ENCODE measurements at regions not wholly inside any gene's neighbourhood (a gene's known extent, or its start where the extent isn't known, plus 50 kb on each side); places are given as distances from the start of the nearest gene placed in this dataset.

DNA sequence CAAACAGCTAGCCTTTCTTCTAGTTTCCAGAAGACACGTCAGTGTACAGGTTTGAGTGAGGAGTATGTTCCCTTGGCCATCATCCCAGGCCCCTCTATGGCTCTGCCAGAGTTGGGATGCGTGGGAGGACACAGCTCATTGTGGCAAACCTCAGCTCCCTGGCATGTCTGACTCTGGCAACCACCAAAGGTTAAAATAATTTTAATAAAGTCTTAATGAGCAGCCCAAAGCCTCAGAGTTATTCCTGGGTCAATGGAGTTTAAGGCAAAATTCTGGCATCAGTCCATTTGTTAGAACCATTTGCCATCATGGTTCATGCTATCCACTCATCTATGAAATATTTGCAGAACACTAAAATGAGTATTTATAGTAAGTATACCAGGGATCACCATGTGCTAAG is 79.8 kb upstream of the PAPPA start:
- no peak for DNase-seq (ENCODE audit: extremely low spot score)
- POLR2A ChIA-PET: no interaction called here
- TF ChIP-seq L3MBTL2 (conservative IDR thresholded peaks at IDR 0.05) (no peak), LEF1 (IDR thresholded peaks at IDR 0.05; ENCODE audit: borderline replicate concordance) (no peak), ELF4 (IDR thresholded peaks at IDR 0.05) (no peak), ZNF384 (IDR thresholded peaks at IDR 0.05) (no peak), SUZ12 (IDR thresholded peaks at IDR 0.05) (no peak), FOXM1 (IDR thresholded peaks at IDR 0.05; ENCODE audit: borderline replicate concordance) (no peak), ARNT (IDR thresholded peaks at IDR 0.05) (no peak), NFRKB (IDR thresholded peaks at IDR 0.05) (no peak), TARDBP (IDR thresholded peaks at IDR 0.05) (no peak), FOXK2 (IDR thresholded peaks at IDR 0.05) (no peak), BHLHE40 (IDR thresholded peaks at IDR 0.05; ENCODE audit: borderline replicate concordance) (no peak), FOXA1 (IDR thresholded peaks at IDR 0.05) (no peak), HDGF (IDR thresholded peaks at IDR 0.05; ENCODE audit: borderline replicate concordance) (no peak), SP1 (IDR thresholded peaks at IDR 0.05) (no peak), CTBP1 (IDR thresholded peaks at IDR 0.05; ENCODE audit: borderline replicate concordance) (no peak)
- TF ChIP-seq, protein P1, sequence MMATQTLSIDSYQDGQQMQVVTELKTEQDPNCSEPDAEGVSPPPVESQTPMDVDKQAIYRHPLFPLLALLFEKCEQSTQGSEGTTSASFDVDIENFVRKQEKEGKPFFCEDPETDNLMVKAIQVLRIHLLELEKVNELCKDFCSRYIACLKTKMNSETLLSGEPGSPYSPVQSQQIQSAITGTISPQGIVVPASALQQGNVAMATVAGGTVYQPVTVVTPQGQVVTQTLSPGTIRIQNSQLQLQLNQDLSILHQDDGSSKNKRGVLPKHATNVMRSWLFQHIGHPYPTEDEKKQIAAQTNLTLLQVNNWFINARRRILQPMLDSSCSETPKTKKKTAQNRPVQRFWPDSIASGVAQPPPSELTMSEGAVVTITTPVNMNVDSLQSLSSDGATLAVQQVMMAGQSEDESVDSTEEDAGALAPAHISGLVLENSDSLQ (IDR thresholded peaks at IDR 0.05): no peak
- CTCF ChIA-PET: no interaction called here

DNA sequence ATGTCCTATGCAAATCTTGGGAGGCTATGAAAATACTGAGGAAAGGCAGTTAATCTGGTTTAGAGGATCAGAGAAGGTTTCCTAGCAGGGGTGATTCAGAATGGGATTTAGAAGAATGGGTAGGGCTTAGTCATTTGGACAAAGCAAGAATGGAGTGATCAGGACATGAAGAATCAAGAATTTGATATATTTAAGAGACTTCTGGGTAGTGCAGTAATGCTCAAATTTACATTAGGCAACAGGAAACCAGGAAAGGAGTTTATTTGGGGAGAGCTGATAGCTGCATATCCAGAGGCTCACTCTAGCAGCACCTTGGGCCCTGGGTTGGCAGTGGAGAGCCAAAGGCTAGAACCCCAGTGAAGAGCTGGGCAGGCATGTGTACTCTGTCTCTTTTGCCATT is 78.9 kb upstream of the PAPPA start:
- TF ChIP-seq NFRKB (IDR thresholded peaks at IDR 0.05) (no peak), FOXK2 (IDR thresholded peaks at IDR 0.05) (no peak), L3MBTL2 (conservative IDR thresholded peaks at IDR 0.05) (no peak), TARDBP (IDR thresholded peaks at IDR 0.05) (no peak), SP1 (IDR thresholded peaks at IDR 0.05) (no peak), ELF4 (IDR thresholded peaks at IDR 0.05) (no peak), BHLHE40 (IDR thresholded peaks at IDR 0.05; ENCODE audit: borderline replicate concordance) (no peak), LEF1 (IDR thresholded peaks at IDR 0.05; ENCODE audit: borderline replicate concordance) (no peak), CTBP1 (IDR thresholded peaks at IDR 0.05; ENCODE audit: borderline replicate concordance) (no peak)
- TF ChIP-seq, protein P1 (IDR thresholded peaks at IDR 0.05): no peak
- ChIA-PET POLR2A (no interaction called here), CTCF (no interaction called here)
- DNase-seq (ENCODE audit: extremely low spot score): no peak

DNA sequence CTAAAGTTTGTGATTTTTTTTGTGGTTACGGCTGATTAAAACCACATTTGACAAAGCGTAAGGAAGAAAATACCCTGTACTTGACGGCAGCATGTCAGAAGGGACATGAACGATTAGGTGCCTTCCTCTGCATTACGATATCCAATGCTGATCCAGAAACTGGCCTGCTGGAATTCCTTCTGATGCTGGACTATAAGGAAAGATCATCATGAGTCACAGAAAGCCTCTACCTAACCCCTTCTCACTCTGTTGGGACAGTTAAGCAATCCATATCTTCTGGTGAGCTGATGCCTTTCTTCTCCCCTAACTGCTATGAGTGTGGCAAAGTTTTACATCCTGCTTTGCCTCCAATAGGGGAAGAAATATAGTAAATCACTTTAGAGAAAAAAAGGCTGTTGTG is 78.4 kb upstream of the PAPPA start:
- ChIA-PET POLR2A (no interaction called here), CTCF (no interaction called here)
- no peak for DNase-seq (ENCODE audit: extremely low spot score)
- TF ChIP-seq SP1 (IDR thresholded peaks at IDR 0.05): no peak
- TF ChIP-seq L3MBTL2 (conservative IDR thresholded peaks at IDR 0.05): no peak
- no peak for TF ChIP-seq FOXK2 (IDR thresholded peaks at IDR 0.05)
- no peak for TF ChIP-seq LEF1 (IDR thresholded peaks at IDR 0.05; ENCODE audit: borderline replicate concordance)
- no peak for TF ChIP-seq ELF4 (IDR thresholded peaks at IDR 0.05)
- no peak for TF ChIP-seq BHLHE40 (IDR thresholded peaks at IDR 0.05; ENCODE audit: borderline replicate concordance)
- no peak for TF ChIP-seq HDGF (IDR thresholded peaks at IDR 0.05; ENCODE audit: borderline replicate concordance)
- TF ChIP-seq FOXM1 (IDR thresholded peaks at IDR 0.05; ENCODE audit: borderline replicate concordance): no peak
- TF ChIP-seq ZNF384 (IDR thresholded peaks at IDR 0.05): no peak
- no peak for TF ChIP-seq SUZ12 (IDR thresholded peaks at IDR 0.05)
- TF ChIP-seq, protein P1 (IDR thresholded peaks at IDR 0.05): no peak
- no peak for TF ChIP-seq CTBP1 (IDR thresholded peaks at IDR 0.05; ENCODE audit: borderline replicate concordance)

DNA sequence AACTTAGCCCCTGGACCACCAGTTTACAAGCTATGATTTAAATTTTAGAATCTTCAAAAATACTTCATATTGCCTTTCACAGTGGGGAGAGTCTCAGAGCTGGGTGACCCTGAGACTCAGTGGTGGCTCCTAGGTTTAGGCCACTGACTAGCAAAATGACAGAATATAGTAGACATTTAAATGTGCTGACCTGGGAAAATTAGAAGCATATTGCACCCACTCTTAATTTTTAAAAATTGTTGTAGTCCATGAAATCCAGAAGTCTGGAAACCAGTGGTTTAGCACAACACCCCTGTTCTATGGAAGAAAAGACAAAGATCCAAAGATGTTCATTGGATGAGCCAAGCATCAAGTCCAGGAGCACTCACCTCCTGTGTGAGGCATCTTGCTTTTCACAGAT is 75.0 kb upstream of the PAPPA start:
- POLR2A ChIA-PET: no interaction called here
- CTCF ChIA-PET: no interaction called here
- DNase-seq (ENCODE audit: extremely low spot score): no peak
- TF ChIP-seq HDGF (IDR thresholded peaks at IDR 0.05; ENCODE audit: borderline replicate concordance): no peak
- no peak for TF ChIP-seq SUZ12 (IDR thresholded peaks at IDR 0.05)
- no peak for TF ChIP-seq FOXK2 (IDR thresholded peaks at IDR 0.05)
- no peak for TF ChIP-seq L3MBTL2 (conservative IDR thresholded peaks at IDR 0.05)
- TF ChIP-seq LEF1 (IDR thresholded peaks at IDR 0.05; ENCODE audit: borderline replicate concordance): no peak

DNA sequence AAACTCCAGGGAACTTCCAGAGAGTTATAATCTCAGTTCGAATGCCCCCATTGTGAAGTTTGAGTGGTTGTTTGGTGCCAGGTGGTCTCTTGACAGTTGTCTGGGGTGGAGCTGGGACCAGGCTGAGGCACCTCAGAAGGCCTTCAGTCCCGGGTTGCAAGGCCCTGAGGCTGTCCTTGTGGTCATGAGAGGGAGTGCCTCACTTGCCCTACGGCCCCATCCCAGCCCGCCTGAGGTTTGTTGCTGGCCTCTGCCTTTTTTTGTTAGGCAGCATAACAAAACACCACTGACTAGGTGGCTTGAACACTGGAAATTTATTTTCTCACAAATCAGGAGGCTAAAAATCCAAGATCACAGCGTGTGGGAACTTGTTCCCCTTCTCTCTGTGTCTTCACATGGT is 73.0 kb upstream of the PAPPA start:
- DNase-seq (ENCODE audit: extremely low spot score): no peak
- ChIA-PET POLR2A (no interaction called here), CTCF (no interaction called here)
- TF ChIP-seq SP1 (IDR thresholded peaks at IDR 0.05): no peak
- TF ChIP-seq FOXA1 (IDR thresholded peaks at IDR 0.05): no peak
- TF ChIP-seq ELF4 (IDR thresholded peaks at IDR 0.05): no peak
- no peak for TF ChIP-seq FOXK2 (IDR thresholded peaks at IDR 0.05)
- TF ChIP-seq, protein P1 (IDR thresholded peaks at IDR 0.05): no peak
- no peak for TF ChIP-seq TARDBP (IDR thresholded peaks at IDR 0.05)
- TF ChIP-seq FOXM1 (IDR thresholded peaks at IDR 0.05; ENCODE audit: borderline replicate concordance): no peak
- TF ChIP-seq LEF1 (IDR thresholded peaks at IDR 0.05; ENCODE audit: borderline replicate concordance): no peak
- no peak for TF ChIP-seq CTBP1 (IDR thresholded peaks at IDR 0.05; ENCODE audit: borderline replicate concordance)
- TF ChIP-seq HDGF (IDR thresholded peaks at IDR 0.05; ENCODE audit: borderline replicate concordance): no peak
- TF ChIP-seq BHLHE40 (IDR thresholded peaks at IDR 0.05; ENCODE audit: borderline replicate concordance): no peak
- TF ChIP-seq ARNT (IDR thresholded peaks at IDR 0.05): no peak
- no peak for TF ChIP-seq NFRKB (IDR thresholded peaks at IDR 0.05)

DNA sequence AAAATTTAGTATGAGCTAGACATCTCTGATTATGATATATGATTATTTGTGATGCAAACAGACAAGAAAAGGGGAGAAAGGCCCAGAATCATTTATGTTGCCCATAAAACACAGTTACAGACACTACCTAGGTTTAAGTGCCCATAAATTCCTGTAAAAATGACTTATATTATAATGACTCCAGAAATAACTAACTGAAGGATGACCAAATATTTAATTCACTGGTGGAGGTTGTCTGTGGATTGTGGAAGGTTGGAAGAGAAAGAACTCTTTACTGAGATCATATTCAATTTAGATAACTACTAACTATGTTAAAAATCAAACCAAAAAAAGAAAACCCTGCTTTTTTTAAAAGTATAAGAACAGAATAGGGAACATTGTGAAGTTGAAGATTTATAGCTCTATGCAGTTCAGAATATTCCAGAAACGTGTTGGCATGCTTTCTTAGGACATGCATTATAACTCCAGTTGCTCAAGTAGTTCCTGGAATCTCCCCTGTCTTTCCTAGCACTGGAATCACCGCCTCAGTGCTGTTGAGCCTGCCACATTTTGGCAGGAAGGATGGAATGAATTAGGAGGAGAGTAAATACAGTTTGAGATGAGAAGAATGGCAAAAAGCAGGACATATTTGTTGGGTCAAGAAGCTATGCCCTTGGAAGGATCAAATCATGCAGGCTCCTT is 72.0 kb upstream of the PAPPA start:
- CTCF ChIA-PET: no interaction called here
- TF ChIP-seq BHLHE40 (IDR thresholded peaks at IDR 0.05; ENCODE audit: borderline replicate concordance): no peak
- no peak for TF ChIP-seq NFRKB (IDR thresholded peaks at IDR 0.05)
- TF ChIP-seq HDGF (IDR thresholded peaks at IDR 0.05; ENCODE audit: borderline replicate concordance): no peak
- TF ChIP-seq, protein P1 (IDR thresholded peaks at IDR 0.05): no peak
- TF ChIP-seq FOXK2 (IDR thresholded peaks at IDR 0.05): no peak
- TF ChIP-seq L3MBTL2 (conservative IDR thresholded peaks at IDR 0.05): no peak
- no peak for TF ChIP-seq ZNF384 (IDR thresholded peaks at IDR 0.05)
- no peak for TF ChIP-seq SUZ12 (IDR thresholded peaks at IDR 0.05)
- no peak for TF ChIP-seq TARDBP (IDR thresholded peaks at IDR 0.05)
- no peak for TF ChIP-seq LEF1 (IDR thresholded peaks at IDR 0.05; ENCODE audit: borderline replicate concordance)
- TF ChIP-seq ELF4 (IDR thresholded peaks at IDR 0.05): no peak
- TF ChIP-seq CTBP1 (IDR thresholded peaks at IDR 0.05; ENCODE audit: borderline replicate concordance): no peak
- no peak for TF ChIP-seq ARNT (IDR thresholded peaks at IDR 0.05)
- no peak for TF ChIP-seq FOXA1 (IDR thresholded peaks at IDR 0.05)
- no peak for TF ChIP-seq FOXM1 (IDR thresholded peaks at IDR 0.05; ENCODE audit: borderline replicate concordance)
- no peak for TF ChIP-seq SP1 (IDR thresholded peaks at IDR 0.05)
- POLR2A ChIA-PET: no interaction called here
- DNase-seq (ENCODE audit: extremely low spot score): no peak

Data from HEK293T (cell line).